Hematopoietic multipotent progenitor cell treated with erythropoietin and hydrocortisone succinate and interleukin-3 and kit ligand, for 4 days (in vitro differentiated cells): ENCODE measurements at regions not wholly inside any gene's neighbourhood (a gene's known extent, or its start where the extent isn't known, plus 50 kb on each side); places are given as distances from the start of the nearest gene placed in this dataset.
"Not testable (repeated sequence)": the region's sequence is repeated elsewhere in the genome, so short reads cannot be mapped to it uniquely, and the experiment has no call there.

Experiments
- DNase-seq: peaks from one replicate; pipeline ENCODE4 v3.0.0-alpha.2; 2015

GRCh38 chr2:114018464-114018863 lies 128.6 kb downstream of the ACTR3 start:
- DNase-seq, result not testable (repeated sequence)

DNA sequence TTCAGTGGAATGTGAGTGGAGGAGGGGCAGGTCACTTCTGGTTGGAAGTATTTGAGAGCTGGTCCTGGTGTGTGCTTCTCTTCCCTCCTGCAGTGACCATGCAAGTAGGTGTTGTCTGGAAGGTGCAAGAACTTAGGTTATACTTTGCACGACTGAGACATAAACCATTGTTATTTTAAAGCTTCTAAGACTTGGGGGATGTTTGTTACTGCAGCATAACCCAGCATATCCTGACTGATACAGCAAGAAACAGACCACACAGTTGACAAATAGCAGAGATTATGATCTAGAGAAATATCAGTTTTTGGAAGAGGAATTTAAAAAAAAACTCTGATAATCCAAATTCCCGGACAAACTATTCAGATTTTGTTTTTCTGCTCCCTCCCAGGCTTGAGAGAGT lies 130.8 kb downstream of the ACTR3 start:
- no peak for DNase-seq

DNA sequence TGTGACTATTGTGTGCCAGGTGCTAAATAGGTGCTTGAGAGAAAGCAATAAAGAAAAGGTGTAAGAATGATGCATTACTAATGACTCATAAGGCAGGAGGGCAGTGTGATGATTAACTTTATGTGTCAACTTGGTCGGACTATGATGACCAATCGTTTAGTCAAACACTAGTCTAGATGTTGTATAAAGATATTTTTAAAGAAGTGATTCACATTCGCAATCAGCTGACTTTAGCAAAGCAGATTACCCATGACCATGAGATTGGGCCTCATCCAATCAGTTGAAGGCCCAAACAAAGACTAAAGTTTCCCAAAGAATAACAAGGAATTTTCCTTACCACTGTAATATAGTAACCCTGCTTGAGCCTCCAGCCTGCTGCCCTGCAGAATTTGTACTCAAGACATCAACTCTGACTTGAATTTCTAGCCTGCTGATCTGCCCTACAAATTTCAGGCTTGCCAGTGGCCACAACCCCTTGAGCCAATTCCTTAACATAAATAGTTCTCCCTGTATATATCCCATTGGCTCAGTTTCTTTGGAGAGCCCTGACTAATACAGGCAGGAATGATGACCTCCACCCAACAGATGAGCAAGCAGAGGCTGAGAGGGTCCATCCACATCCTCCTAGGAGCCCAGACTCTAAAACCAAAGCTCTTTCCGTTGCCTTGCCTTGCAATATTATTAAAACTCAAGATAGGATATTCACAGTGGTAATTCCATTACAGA lies 132.6 kb downstream of the ACTR3 start:
- DNase-seq, result no peak

DNA sequence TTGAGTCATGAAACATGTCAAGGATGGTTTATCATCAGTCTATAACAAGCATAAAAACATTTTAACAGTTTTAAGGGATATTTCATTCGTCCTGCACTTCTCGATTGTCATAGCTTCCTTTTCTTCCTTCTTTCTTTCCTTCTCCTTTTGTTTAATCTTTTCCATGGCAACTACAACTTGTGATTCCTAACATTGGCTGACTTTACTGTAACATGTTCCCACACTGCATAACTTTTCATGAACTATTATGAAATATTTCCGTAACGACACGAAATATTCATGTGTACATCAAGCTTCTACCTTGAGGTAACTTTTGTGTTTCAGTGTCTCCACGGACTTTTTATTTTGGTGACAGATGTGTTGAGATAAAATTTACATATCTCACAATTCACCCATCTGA lies 134.4 kb downstream of the ACTR3 start:
- DNase-seq, result no peak

DNA sequence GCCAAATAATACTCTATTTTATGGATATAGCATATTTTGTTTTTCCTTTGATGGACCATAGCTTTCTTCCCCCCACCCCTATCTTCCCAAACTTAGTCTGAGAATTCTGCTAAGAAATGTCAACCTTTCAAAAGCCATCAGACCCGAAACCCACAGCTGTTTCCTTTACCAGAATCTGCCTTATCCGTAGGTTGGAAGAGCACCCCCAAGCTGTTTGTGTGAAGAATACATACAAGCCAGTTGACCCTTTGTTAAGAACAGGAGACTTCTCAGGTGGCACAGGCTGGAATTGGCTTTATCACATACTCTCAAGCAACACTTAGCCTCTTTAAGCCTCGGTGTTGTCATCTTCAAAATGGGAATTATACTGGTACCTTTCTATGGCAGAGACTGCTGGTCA lies 135.1 kb downstream of the ACTR3 start:
- DNase-seq, result no peak

DNA sequence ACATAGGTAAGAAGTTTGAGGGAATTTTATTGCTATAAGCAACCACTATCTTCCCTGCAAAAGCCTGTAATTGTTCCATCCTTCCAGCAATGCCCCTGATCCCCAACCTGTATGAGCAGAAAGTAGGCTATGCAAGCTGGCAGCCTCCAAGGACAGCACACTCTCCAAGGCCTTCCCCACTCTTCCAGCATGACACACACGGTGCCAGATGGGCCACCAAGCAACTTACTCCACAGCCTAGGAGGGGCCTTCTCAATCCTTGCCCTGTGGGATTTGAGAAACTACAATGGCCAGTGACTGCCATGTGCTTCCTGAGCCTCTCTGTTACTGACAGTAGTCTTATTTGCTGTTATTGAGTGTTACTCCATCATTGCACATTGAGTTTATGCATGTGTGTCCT lies 137.5 kb downstream of the ACTR3 start:
- no peak for DNase-seq

DNA sequence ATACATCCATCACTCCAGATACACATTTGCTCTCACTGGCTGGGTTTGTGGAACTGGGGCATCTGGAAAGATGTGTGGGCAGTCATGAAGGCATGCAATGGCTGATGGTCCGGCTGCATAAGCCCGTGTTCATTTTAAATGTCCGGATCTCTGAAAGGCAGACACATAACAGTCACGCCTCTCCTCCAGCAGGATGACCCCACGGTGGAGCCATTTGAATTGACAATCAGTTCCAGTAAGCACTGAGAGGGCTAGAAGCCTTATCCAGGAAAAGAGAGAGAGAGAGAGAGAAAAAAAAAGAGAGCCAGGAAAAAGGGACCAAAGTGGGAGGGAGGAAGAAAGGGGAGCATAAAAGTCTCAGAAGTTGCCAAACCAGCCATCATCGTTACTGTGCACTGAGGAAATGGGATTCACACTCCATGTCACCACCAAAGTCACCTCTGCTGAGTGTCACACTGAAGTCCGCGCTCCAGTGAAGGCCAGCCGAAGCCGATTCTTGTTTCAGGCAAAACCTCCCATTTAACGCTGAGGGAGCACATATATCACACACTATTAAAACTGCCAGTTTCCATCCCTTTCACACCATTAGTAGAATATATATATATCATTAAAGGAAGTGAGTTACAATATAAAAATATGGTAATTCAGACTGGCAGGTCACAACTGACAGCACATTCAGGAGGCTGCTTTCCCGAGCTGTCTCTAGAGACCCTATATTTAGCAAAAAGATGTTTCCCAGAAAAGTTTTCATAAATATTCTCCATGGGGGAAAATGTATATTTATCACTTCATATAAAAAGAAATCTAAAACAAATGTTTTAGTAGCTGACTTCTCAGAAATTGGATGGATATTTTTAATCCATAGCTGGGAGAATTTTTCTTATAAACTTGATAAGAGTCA lies 142.0 kb downstream of the ACTR3 start:
- no peak for DNase-seq

DNA sequence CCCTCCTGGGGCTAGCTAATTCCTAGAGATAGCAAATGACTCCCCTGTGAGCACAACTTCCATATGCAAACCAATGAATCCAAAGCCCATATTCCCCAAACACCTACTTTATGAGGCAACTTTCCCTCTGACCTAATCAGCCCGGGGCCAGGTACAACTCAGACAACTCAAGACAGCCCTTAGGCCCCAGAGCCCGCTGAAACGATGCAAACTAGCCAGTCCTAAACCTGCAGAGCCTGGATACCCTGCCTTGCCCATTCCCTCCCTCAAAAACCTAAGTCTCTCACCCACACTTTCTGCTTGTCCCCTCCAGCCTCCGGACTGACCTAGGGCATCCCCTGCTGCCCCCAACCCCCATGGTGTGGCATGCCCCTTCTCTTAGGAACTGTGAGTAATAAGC lies 142.8 kb downstream of the ACTR3 start:
- no peak for DNase-seq

DNA sequence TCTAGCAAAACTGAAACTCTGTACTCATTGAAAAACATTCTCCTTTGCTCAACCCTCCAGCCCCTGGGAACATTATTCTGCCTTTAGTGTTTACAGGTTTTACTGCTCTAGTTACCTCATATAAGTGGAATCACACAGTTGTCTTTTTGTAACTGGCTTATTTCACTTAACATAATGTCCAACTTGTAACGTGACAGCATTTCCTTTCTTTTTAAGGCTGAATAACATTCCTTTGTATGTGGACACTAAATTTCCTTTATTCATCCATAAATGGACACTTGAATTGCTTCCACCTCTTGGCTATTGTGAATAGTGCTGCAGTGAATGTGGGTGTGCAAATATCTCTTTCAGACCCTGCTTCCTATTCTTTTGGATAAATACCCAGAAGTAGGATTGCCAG lies 144.9 kb downstream of the ACTR3 start:
- DNase-seq, result no peak

DNA sequence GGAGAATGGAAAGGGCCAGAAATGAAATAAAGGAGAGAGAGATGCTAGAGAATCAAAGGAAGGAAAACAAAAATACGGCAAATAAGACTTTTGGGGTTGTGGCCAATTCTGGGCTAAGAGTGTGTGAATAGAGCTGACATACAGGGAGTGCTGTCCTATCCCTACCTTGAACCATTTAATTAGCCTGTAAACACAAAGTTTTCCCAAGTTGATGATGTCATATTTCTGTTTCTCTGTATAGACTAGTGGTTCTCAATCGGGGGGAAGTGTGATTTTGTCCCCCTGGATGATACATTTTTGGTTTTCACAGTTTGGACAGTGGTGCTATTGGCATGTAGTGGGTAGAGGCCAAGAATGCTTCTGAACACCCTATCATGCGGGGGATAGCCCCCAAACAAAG lies 148.8 kb downstream of the ACTR3 start:
- no peak for DNase-seq

DNA sequence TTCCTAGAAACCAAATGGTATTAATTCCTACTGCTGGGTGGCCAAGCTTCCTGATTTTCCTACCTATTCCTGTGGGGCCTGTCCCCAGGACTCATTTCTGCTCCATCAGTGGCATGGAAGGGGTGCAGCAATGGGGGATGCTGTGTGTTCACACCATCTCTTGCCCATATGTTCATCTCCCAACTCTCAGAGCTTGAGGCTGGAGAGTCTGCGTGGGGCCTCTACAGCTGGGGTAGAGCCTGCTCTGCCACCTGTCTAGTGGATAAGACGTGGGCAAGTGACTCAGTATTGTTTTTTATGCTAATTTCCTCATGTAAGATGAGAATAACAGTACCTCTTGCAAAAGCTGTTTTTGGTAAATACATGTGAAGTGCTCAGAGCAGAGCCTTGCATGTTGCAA lies 149.8 kb downstream of the ACTR3 start:
- no peak for DNase-seq

- DNase-seq, result no peak
Observed at GRCh38 chr2:114040826-114041225, 150.9 kb downstream of the ACTR3 start.

- no peak for DNase-seq
Observed at GRCh38 chr2:114044985-114045384, 155.1 kb downstream of the ACTR3 start.

- no peak for DNase-seq
Observed at GRCh38 chr2:114046373-114046772, 156.5 kb downstream of the ACTR3 start.

GRCh38 chr2:114046866-114047435 lies 157.1 kb downstream of the ACTR3 start:
- no peak for DNase-seq

DNA sequence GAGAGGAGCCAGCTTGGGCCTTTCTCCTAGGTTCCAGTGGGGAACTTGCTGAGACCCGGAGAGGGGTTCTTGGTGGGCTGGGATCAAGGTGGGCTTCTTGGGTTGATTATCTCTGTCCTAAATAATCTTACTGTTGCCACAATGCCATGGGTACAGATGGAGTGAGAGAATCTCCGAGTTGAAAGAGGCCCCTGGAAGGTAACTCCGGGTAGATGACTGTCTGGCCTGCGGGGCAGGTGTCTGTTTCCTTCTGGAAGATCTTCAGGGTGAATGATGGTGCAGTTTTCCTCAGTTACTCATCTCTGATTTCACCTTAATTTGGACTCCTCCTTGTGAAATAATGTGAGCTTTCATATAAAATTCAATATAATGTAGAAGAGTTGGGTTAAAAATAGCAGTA lies 159.4 kb downstream of the ACTR3 start:
- no peak for DNase-seq

DNA sequence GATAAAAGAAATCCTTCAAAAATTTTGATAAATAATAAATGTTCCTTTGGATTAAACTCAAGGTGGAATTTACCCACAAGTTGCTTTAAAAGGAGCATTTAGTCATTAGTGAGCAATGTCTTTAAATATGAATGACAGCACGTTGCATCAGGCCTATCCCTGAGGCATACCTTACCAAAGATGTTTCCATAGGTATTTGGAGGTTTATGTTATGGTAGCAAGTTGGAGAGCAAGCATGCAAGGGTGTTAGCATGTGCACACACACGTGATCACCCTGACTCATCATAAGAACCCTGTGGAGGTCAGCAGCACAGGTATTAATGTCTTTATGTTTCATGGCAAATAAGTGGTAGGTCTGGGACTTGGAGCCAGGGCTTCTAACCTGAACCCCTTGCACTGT lies 159.9 kb downstream of the ACTR3 start:
- no peak for DNase-seq

- DNase-seq, result no peak
Observed at GRCh38 chr2:114056294-114057143, 166.6 kb downstream of the ACTR3 start.

GRCh38 chr2:114057638-114058037 lies 167.7 kb downstream of the ACTR3 start:
- DNase-seq, result no peak

DNA sequence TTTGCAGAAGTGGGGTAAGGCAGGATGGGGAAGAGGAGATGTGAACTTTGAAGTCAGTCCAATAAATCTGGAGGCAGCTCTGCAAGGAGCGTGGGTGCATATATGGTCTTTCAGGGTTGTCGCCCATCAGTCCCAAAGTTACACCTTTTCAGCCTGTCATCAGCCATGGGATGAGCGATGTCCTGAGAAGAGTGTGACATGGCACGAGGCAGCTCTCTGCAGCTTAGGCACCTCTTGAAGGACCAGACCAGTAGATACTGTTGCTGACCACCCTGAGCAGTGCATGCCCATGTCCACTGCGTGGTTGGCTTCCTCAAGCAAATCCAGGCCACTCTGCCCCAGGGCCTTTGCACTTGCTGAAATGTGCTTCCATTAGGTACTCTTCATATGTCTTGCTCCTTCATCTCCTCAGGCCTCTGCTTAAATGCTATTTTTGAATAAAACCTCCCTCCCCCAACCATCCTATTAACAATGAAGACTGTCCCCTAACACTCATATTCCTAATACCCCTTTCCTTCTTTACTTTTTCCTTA lies 171.7 kb downstream of the ACTR3 start:
- no peak for DNase-seq

- DNase-seq, result no peak
Observed at GRCh38 chr2:114063346-114063745, 173.5 kb downstream of the ACTR3 start.

- no peak for DNase-seq
Observed at GRCh38 chr2:114065731-114066130, 175.8 kb downstream of the ACTR3 start.
